Ectodermal cell (in vitro differentiated cells): ENCODE measurements at regions not wholly inside any gene's neighbourhood (a gene's known extent, or its start where the extent isn't known, plus 50 kb on each side); places are given as distances from the start of the nearest gene placed in this dataset.
"Not testable (repeated sequence)": the region's sequence is repeated elsewhere in the genome, so short reads cannot be mapped to it uniquely, and the experiment has no call there.

ENCODE experiments used
- H3K27ac ChIP-seq: 2 replicates; pipeline ENCODE4 v1.7.0; 2013; ENCODE audit warnings: mild to moderate bottlenecking, low read depth, low read length; ENCODE audit not compliant: insufficient read depth, poor library complexity, severe bottlenecking
- H3K27me3 ChIP-seq: 2 replicates; pipeline ENCODE4 v1.7.0; 2013; ENCODE audit warnings: mild to moderate bottlenecking, low read length; ENCODE audit not compliant: insufficient read depth, control insufficient read depth, poor library complexity, severe bottlenecking
- H3K36me3 ChIP-seq: one replicate; pipeline ENCODE4 v1.7.0; 2013; ENCODE audit warnings: low read length; ENCODE audit not compliant: control insufficient read depth, insufficient read depth
- H3K4me1 ChIP-seq: one replicate; pipeline ENCODE4 v1.7.0; 2013; ENCODE audit warnings: low read length; ENCODE audit not compliant: control insufficient read depth, insufficient read depth
- H3K4me3 ChIP-seq: 2 replicates; pipeline ENCODE4 v1.7.0; 2013; ENCODE audit warnings: low read depth, low read length, control low read depth; ENCODE audit not compliant: insufficient read depth
- H3K9me3 ChIP-seq: 2 replicates; pipeline ENCODE4 v1.7.0; 2013; ENCODE audit warnings: mild to moderate bottlenecking, low read length, moderate library complexity; ENCODE audit not compliant: control insufficient read depth
- WGBS, 2 experiments: methylation state at CpG; one replicate each; pipeline ENCODE4 v1.1.7; 2013; ENCODE audit warnings: missing lambda C conversion rate in 2 of 2; 5-methylcytosine and 5-hydroxymethylcytosine counted together

DNA sequence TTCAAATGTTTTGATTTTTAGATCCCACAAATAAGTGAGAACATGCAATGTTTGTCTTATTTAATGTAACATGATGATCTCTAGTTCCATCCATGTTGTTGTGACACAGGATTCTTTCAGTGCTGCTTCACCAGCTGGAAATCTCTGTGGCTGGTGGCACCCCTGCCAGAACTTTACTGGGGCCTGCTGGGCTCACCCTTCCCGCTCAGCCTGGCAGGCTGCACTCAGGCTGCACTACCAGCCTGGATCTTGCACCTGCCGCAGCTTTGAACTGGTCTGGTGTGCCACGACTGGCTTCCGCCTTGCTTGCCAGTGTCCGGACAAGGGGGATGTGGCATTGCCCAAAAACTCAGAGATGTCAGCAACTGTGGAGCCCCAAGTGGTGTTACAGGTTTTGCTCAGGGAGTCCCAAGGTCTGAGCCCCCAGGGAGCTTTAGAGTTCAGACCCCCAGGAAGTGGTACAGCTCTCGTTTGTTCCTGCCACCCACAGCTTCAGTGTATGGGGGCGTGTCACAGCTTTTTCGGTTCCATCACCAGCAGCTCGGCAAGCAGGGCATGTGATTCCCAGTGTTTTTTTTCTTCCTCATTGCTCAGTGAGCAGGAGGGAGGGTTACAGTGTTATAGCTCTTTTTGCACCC, 72.3 kb upstream of the SYNCRIP start:
- H3K27me3 ChIP-seq: no peaks in the 10 kb centered on the region
- H3K27ac ChIP-seq: no peak overlapping the region
- H3K4me1 ChIP-seq: no peaks in the 10 kb centered on the region
- H3K4me3 ChIP-seq: no peak overlapping the region
- no peaks in the 10 kb centered on the region for H3K36me3 ChIP-seq
- WGBS, 2 experiments: 86 to 91% methylated on average over 9 of the region's 9 CpGs
- no peaks in the 10 kb centered on the region for H3K9me3 ChIP-seq

DNA sequence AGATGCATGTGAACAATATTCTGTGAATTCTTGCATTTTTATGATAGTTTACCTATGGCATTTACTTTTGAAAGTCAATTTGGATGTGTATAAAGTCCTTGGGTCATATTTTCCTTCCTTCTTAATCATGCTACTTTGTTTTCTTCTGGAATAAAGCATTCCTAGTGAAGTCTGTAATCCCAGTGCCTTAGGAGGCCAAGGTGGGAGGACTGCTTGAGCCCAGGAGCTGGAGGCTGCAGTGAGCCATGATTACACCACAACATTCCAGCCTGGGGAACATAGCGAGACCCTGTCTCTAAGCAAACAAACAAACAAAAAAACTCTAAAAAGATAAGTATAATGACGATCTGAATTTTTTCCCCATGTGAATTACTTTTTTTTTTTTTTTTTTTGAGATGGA, 69.7 kb upstream of the SYNCRIP start:
- WGBS, 2 experiments: 79 to 91% methylated on average over 2 of the region's 2 CpGs
- Histone ChIP-seq H3K4me3 (no peak overlapping the region), H3K4me1 (no peaks in the 10 kb centered on the region), H3K36me3 (no peaks in the 10 kb centered on the region), H3K9me3 (no peaks in the 10 kb centered on the region), H3K27me3 (no peaks in the 10 kb centered on the region), H3K27ac (no peak overlapping the region)

DNA sequence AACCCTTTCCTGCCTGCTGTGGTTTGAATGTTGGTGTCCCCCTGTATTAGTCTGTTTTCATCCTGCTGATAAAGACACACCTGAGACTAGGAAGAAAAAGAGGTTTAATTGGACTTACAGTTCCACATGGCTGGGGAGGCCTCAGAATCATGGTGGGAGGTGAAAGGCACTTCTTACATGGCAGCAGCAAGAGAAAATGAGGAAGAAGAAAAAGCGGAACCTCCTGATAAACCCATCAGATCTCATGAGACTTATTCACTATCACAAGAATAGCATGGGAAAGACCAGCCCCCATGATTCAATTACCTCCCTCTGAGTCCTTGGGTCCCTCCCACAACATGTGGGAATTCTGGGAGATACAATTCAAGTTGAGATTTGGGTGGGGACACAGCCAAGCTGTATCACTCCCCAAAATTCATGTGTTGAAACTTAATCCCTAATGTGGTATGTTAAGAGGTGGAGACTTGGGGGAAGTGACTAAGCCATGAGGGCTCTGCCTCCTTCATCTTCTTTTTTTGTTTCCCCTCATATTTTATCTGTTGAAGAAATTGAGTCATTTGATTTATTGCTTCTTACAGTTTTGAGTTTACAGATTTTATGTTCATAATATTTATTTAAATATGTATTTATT, 64.9 kb upstream of the SYNCRIP start:
- H3K9me3 ChIP-seq, H3K4me3 ChIP-seq, H3K4me1 ChIP-seq, H3K27me3 ChIP-seq, H3K36me3 ChIP-seq, H3K27ac ChIP-seq: not testable (repeated sequence)
- WGBS, 2 experiments: 80% methylated on average over 1 of the region's 1 CpG; no CpG with 5 or more reads in 1 of the 2 experiments

DNA sequence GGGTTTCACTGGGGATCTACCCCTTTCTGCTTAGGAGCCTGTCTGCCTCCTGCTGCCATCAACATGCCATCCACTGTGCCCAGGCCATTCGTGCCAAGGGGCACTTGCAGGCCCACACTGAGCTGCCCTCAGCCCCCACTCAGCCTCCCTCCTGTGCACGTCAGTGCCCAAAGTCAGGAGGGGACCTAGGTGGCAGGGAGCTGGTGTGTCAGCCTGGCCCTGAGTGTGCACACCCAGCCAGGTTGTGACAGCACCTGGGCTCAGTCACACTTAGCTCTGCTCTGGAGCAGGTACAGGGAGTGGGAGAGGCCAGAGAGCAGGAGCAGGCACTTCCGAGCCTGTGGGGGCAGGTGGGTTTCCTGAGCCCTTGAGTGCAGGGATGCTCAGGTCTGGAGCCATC, 63.6 kb upstream of the SYNCRIP start:
- no peaks in the 10 kb centered on the region for H3K9me3 ChIP-seq
- 89 to 93% methylated on average over 3 of the region's 3 CpGs for WGBS, 2 experiments

DNA sequence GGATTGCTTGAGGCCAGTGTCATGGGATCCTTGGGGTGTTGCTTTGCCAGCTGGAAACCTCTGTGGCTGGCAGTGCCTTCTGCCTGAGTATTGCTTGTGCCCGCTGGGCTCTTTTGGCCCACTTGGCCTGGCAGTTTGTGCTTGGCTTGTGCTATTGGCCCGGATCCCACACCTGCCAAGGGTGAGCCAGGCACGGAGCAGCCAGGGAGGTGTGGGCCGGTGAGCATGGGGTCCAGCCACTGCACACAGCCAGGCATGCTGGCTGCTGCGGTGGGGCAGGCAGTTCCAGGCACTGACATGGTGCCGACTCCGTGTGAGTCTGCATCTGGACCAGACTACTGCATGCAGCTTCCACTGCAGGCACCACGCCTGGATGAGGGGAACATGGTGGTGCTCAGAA, 62.5 kb upstream of the SYNCRIP start:
- Histone ChIP-seq H3K36me3 (no peaks in the 10 kb centered on the region), H3K4me3 (no peak overlapping the region), H3K27ac (no peak overlapping the region), H3K27me3 (no peaks in the 10 kb centered on the region), H3K4me1 (no peaks in the 10 kb centered on the region), H3K9me3 (no peaks in the 10 kb centered on the region)
- 93 to 96% methylated on average over 8 of the region's 8 CpGs for WGBS, 2 experiments

More for the DNA sequence above, 63.6 kb upstream of the SYNCRIP start:
- Histone ChIP-seq H3K4me3 (no peak overlapping the region), H3K27ac (no peak overlapping the region), H3K4me1 (no peaks in the 10 kb centered on the region), H3K27me3 (no peaks in the 10 kb centered on the region), H3K36me3 (no peaks in the 10 kb centered on the region)

DNA sequence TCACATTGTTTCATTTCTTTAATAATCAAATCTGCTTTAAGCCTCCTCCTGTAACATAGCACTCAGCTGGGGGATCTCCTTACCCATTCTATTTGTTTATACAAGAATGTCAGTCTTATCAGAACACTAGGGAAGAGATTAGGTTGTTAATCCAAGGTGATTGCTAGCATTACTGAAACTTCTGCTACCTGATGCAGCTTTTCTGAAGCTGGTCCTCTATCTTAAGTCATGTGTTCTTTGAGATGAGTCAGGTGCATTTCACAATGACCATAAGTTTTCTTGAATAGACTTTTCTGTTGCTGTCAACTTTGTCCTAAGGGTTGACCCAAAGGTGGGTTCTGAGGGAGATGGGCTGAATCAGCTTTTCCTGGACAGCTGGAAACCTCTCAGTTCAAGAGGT, 60.7 kb upstream of the SYNCRIP start:
- H3K4me1 ChIP-seq: no peaks in the 10 kb centered on the region
- no peaks in the 10 kb centered on the region for H3K27me3 ChIP-seq
- no peaks in the 10 kb centered on the region for H3K36me3 ChIP-seq
- H3K27ac ChIP-seq: no peak overlapping the region
- H3K9me3 ChIP-seq: no peaks in the 10 kb centered on the region
- no peak overlapping the region for H3K4me3 ChIP-seq
